H4 (cell line): ENCODE measurements at regions not wholly inside any gene's neighbourhood (a gene's known extent, or its start where the extent isn't known, plus 50 kb on each side); places are given as distances from the start of the nearest gene placed in this dataset.
"Not testable (repeated sequence)": the region's sequence is repeated elsewhere in the genome, so short reads cannot be mapped to it uniquely, and the experiment has no call there.

Experiments
- DNase-seq: peaks from one replicate; pipeline ENCODE4 v3.0.0-alpha.2; 2015; ENCODE audit warnings: low spot score

DNA sequence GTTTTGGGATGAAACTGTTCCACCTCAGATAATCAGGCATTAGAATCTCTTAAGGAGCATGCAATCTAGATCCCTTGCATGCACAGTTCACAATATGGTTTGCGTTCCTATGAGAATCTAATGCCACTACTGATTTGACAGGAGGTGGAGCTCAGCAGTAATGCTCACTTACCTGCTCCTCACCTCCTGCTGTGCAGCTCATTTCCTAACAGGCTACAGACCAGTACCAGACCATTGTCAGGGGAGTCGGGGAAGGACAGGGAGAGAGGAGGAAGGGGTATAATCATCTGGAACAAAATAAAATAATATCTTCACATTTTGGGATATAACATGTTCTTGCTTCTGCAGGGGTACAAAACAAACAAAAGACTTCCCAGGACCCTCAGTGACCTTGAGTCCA is 532.0 kb upstream of the FSHR start:
- DNase-seq = no peak

DNA sequence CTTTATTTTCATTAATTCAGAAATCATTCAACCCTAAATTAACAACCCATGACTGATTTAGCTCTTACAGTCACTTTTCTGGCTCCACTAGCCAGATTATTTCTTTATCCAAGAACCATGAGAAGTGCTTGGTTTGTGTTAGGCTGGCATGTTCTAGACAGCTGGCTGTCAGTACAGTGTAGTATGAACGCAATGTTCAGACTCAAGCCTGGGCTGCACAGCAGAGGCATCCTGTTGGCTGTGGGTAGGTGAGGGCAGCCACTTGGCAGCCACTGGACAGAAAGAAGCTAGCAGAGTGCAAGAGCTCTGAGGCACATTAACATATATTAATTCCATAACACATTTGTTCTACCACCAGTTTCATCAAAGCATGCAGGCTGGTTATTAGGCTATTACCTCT is 522.9 kb upstream of the FSHR start:
- DNase-seq = no peak

DNA sequence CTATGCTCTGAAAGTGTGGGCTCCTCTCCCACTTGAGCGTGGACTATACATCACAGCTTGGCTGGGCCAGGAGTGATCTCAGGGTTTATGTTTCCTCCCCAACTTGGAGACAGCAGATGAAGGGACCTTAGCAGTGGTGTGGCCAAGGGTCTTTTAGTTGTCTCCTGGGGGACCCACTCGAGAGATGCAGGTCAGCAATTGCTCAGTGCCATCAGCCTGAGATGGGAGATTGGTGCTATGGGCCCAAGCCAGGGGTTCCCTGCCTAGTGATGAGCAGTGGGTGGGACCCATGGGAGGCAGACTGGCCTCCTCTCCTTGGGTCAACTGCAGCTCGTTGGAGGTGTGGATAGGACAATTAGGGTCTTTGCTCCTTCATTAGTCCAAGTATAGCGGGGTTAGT is 510.5 kb upstream of the FSHR start:
- DNase-seq = no peak

DNA sequence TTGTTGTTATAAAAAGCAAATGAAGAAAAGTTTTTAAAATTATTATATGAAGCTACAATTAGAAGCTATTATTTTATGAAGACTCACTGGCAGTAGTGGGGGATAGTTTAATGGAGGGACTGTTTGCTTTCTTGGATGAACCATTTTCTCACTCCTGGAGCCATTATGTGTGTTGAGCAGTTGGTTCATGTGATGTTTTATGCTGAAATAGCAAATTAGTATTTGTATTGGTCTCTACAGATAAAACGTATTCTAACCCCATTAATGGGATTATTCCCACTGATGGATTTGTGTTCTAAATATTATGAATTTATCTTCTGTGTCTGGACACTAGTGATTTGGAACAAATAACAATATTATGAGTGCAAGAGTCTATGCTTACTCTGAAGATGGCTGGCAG is 507.5 kb upstream of the FSHR start:
- DNase-seq = no peak

DNA sequence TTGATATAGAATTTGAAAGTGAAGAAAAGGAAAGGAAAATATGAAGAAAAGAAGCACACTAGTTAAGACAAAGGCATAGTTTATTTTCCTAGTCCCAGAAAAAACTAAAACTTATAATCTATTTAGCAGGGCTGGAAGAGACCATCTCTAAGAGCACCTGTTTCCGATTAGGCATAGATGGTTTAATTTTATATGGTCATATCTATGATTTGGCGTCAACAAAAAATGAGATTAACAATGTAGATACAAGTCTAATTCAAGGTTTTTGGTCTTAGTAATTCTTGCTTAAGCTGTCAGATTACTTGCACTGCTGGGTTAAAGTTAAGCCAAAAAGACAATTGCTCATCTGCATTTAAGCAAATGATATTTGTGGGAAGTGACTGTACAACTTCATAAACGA is 502.5 kb upstream of the FSHR start:
- DNase-seq = no peak

DNA sequence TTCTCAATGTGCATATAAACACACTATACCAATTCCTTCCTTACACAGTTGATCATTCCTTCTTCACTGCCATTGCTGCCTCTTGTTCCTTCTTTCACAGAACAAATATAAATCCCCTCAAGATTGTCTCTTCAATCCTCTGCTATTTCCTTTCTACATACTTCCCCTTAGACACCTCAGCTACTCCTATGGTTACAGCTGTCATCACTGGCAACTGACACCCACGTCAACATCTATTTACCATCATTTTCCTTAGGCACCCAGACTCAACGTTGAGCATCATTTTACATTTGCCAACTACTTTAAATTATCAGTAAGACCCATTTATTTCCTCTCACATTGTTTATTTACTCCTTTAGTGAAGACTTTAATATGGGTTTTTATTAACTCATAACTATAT is 488.8 kb upstream of the FSHR start:
- no peak for DNase-seq

DNA sequence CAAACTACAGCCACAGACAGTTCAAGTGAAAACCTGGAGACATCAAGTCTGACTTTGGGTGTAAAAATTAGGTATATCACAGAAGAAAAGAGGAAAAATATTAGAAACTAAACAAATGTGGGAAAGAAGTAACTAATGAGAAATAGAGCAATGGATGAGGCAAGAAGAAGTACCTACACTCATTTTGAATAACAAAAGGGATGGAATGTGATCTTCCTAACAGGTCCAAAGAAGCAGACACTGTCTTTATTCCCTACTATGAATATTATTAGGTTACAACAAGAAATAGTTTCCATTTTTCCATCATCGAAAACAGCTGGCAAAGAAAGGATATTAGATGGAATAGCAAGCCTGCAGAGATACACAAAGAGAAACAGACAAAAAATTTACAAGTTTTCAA is 486.3 kb upstream of the FSHR start:
- DNase-seq = no peak

DNA sequence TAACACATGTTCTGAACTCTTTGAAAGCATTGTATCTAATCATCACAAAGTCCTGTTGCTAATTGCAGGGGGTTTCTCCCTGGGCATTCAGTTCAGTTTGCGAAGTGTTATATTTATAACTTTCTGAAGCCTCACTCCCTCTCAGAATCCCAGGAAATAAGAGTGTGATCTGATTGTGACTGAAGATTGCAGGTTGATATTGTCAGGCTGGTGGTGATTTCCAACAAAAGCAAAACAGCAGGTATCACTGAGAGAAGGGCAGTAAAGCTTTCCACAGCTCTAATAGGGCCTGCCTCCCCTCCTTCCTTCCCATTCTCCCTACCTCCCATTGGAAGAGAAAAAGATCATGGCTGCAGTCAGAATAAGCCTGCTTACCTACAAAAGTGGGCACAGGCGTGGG is 466.7 kb upstream of the FSHR start:
- no peak for DNase-seq

DNA sequence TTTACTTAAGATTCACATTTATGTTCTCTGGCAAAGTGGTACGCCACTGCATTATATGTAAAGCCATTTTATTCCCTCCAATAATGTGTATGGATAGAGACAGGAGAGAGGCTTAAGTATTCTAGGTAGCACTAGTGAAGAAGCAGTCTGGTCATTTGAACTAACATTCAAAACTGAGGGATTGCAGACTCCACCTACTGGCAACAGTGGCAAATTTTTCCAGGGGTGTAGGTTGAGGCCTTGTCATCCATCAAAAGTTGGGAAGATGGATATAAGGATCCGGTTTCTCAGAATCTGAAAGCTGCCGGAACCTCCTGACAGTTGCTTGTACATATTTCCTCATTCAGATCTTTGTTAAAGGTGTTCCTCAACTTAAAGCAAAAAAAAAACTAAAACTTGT is 465.5 kb upstream of the FSHR start:
- no peak for DNase-seq

DNA sequence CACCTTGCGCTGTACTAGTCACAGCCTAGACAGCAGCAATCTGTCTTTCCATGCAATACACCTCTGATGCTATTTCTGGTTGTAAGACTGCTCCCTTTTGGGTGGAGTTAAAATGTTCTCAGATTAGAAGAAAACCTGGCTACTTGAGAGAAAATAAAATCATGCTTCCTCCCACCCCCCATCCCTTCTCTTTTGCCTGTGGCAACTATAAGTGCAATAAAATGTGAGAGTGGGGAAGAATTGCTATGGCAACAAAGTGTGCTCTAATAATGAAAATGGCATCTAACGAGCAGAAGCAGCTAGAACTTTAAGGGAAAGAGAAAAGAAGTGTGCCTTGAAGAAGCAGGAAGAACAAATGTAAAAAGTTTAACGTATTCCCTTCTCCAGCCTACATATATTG is 464.2 kb upstream of the FSHR start:
- DNase-seq = no peak

DNA sequence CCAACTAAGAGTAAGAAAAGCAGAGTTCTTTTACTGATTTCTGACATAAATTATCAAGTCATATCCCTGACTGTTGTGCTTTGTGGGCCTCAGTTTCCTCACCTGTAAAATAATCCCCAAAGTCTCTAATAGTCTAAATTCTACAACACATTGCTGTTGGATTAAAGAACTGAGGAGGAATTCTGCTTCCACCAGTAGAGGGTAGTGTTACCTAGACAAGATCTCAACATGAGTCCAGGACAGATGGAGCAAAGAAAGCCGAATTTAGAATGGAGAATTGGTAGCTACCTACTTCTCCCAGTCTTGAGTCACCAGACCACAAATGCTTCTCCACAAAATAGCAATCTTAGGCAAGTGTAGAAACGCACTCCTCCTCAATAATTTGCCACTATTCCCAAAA is 462.5 kb upstream of the FSHR start:
- peak; percentile 49 for DNase-seq

DNA sequence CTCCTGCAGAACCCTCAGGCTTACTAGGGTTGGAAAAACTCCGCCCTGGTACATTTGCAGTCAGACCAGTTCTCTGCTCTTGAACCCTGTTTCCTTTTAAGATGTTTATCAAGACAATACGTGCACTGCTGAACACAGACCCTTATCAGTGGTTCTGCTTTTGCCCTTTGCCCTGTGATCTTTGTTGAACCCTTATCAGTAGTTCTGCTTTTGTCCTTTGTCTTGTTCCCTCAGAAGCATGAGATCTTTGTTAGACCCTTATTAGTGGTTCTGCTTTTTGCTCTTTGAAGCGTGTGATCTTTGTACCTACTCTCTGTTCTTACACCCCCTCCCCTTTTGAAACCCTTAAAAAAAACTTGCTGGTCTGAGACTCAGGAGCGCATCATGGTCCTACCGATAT is 457.5 kb upstream of the FSHR start:
- DNase-seq = not testable (repeated sequence)

DNA sequence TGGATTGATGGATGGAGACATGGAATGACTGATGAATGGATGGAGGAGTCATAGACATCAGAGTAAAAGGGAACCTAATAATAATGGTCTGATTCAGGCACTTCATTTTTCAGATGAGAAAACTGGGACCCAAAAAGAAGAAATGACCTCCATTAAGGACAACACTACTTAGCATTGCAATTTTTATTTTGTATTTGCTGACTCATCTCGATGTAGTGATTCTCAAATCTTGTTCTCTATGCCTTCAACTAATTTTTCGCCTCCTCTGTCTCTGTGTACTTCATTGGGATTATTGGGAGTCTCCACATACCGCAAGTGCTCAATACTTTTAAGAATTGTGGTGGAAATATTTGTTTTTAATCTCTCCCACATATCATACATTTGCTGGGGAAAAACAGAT is 446.2 kb upstream of the FSHR start:
- no peak for DNase-seq

DNA sequence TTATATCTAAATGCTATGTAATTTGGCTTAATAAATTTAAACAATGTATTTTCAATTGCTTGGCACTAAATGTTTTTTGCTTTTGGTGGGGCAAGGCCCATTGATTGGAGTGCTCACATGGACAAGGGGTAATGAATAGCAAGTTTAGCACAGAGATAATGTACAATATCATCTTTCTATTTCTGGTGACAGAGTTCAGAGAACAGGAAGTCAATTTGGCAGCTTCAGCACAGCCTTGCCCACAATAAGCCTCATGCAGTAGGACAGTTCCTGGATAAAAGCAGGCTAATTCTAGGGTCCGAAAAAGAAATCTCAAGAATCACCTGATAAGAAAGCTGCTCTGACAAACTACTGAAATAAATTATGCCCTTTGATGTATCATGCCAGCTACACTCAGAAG is 443.9 kb upstream of the FSHR start:
- DNase-seq = no peak

DNA sequence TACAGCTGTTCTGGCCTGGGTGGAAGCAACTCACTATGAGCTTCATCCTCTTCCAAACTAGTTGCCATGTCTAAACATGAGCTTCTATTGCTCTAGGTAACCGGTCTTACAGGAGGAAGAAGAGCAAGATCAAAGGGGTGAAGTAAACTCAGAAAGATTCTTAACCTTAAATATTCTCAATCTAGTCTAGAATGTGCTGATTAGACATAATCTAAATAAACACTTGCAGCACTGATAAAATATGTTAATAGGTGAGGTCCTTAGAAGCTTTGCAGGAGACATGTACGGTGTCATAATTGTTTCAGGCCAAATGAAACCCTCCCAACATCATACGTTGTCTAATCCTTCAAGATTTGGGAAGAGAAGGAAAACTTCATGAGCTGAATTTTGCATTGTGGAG is 431.6 kb upstream of the FSHR start:
- no peak for DNase-seq

DNA sequence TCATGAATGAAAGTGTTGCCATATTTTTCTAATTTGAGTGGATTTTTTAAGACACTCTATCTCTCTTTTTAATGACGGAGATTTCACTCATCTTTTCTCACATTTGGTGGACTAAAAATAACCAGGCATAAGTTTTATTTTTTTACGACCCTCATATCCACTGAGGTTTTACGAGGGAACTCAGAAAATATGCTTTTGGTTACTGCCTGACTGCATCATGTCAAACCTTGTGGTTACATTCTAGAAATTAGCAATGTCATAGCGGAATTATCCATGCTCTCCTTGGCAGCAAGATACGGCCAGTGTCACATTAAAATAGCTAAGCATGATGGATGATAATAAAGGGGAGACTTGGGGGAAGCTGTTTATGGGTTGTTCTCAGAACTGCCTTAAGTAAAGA is 428.6 kb upstream of the FSHR start:
- DNase-seq = no peak

DNA sequence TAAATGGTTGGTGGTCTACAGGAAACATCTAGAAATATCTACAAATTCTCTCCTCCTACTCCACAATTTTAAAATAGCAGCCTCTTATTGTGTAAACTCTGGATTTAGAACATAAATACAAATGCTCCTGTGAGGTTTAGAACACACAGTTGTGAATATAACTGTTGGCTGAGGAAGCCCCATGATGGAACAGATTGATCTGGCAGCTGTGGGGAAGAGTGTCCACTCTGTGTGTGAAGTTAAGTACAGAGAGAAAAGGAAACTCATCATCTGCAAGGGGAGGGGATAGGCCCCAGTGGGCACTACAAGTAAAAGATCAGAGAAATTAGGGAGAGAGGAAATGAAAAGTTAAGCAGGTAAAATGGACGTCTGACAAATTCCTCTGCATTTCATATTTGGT is 422.7 kb upstream of the FSHR start:
- no peak for DNase-seq

DNA sequence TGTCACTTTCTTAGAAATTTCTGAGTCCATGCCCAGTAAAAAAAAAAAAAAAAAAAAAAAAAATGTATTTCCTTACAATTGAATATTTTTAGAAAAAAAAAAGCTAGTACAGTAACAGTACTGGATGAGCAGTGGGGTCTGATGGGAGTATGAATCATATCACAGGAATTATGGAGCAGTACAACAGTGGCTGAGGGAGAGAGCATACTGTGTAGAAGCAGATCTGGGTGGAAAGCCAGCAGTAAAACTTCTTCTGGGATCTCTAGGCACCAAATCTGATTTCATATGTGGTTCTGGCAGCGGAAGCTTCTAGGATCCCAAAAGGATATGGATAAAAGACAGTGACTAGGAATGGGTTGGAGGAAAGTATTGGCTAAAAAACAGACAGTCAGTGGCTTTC is 414.9 kb upstream of the FSHR start:
- DNase-seq = no peak

DNA sequence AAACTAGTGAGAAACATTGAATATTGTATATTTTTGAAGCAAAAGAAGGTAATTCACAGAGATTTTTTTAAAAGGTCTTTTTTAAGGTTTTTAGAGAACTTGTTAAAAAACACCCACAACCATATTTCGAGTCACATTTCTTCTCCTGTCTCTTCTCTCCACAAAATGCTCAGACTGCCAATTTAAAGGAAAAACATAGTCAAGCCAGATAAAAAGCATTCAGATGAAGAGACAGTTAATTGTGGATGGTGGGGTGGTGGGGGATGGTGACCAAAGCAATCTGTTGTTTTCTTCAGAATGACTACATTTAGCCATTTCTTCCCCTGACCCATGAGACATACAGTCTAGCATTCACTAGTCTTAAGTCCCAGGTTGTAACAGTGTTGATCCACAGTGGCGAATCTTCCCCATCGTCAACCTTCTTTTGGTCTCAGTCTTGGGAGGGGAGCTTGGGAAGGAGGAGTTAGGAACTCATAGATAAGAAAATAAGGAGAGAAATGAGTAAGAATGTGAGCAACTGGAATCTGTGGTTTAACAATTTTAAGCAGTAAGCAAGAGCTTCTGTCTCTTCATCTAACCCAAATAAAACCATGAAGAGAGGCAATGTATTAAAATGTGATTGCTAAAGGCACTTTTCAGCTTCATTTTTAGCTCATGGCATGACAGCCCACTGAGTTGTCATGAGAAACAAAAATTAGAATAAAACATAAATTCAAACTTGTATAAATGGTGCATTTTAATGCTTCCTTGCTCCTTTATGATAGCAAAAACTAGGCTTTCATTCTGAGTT is 413.7 kb upstream of the FSHR start:
- DNase-seq = no peak

DNA sequence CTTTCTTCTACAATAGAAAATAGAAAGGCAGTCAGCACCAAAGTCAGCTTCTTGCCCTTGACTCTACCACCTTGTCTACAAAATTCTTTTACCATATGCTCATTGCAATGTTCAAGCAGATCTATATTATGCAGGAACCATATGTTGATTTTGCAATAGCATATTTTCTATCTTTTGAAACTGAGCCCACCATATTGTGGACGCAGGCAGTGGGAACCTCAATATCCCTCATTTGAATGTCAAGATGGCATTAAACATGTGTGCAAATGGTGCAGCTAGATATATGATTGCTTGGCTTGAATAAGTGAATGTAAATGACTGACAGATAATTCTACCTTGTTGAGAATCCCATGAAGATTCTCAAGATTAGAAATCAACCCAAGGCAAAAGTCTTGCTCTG is 412.7 kb upstream of the FSHR start:
- no peak for DNase-seq

DNA sequence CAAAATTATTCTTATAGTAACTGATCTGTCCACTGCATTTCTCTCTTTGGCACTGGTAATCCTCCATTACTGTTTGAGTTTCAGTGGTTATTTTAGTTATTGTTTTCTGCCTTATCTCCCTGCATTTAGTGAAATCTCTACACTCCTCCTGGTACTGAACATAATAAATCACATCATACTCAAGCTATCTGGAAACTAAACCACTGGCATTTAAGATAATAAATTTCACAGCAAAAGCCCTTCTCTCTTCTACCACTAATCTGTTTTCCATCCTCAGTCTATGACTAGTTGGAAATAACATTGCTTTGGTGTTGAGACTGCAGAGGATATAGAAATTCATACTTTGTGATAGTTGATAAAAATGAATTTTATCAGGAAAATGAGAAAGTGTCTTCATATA is 399.3 kb upstream of the FSHR start:
- no peak for DNase-seq

DNA sequence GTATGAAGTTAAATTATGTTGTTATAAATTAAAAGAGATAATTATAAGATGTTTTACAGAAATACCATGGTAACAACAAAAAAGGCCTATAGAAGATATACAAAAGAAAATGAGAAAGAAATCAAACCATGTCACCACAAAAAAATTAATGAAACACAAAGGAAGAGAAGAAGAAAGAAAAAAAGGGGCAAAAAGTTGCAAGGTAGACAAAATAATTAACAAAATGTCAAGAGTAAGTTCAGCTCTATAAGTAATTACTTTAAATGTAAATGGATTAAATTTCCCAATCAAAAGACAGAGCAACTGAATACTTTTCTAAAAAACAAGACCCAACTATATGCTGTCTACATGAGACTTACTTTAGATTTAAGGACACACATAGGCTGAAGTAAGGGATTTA is 378.4 kb upstream of the FSHR start:
- DNase-seq = no peak

DNA sequence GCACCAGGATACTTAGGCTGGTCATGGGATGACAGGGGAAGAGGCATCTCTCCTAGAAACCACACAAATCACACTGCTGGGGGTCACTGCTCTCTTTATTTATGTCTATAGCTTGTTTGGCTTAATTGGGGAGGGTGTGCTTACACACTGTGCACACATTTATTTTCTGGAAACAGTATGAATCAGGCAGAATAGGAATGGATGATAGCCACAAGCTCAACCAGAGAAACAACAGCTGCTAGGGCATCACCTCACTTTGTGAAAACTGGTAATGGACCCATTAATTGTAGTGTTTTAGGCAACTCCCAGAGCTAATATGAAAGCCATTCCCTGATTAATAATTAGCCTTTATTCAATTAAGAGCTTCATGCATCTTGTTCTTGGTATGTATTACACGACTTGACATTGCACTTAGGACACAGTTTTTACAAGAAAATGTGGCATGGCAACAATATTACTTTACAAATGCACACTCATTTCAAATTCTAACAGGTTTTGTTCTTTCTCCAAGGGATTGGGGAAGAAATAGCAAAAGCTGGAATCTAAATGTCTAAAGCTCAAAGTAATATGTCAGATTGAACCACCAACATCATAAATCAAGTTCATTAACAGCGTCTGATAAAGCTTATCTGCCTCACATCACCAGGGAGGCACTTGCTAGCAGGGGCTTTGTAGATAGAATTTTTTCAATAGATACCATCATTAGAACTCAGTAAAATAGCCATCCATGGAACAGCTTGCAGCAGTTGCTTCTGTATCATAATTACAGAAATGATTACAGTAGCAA is 361.9 kb upstream of the FSHR start:
- DNase-seq = no peak

DNA sequence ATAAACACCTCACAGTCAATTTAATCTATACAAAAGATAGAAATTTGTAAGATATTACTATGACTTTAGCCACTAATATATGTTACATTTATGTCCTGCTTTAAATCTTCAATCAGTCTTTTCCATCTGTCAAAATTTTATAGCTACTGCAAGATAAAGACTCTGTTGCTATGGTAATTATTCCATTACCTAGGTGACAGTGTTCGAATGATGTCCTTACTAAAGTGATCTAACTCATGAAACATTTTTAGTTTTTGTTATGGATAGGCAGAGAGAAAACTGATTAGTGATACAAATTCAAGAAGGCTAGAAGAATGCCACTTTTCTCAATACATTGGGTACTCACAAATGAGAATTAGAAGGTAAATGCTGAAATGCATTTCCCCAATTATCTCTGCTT is 359.9 kb upstream of the FSHR start:
- DNase-seq = no peak
